GM12878 (cell line): ENCODE measurements at regions not wholly inside any gene's neighbourhood (a gene's known extent, or its start where the extent isn't known, plus 50 kb on each side); places are given as distances from the start of the nearest gene placed in this dataset.

Source experiments
- ATAC-seq: fragments of 200-7000 bp; cut with Tn5 transposase; 3 replicates; pipeline ENCODE4 v1.9.1; 2020; ENCODE audit warnings: mild to moderate bottlenecking, moderate library complexity
- BruUV-seq: library from RNA; stranded (reverse); fragments of 400-500 nt; replicated peaks from 2 replicates; lab custom pipeline; 2021; lab: Mats Ljungman, UMichigan
- CTCF ChIA-PET: fragments of 300-600 bp; sonication (Branson Sonifier 250); formaldehyde crosslinking; extraction: SDS; loops from one replicate; lab custom pipeline; 2021; ENCODE audit warnings: inconsistent platforms; lab: Yijun Ruan, JAX
- POLR2A ChIA-PET: fragments of 350-600 bp; formaldehyde crosslinking; extraction: SDS; loops from one replicate; lab custom pipeline; 2021; ENCODE audit warnings: inconsistent platforms; lab: Charles Lee
- RAD21 ChIA-PET: fragments of 300-600 bp; sonication (Branson Sonifier 250); formaldehyde crosslinking; loops from one replicate; lab custom pipeline; 2023; ENCODE audit warnings: antibody characterized with exemption; ENCODE audit not compliant: unreplicated experiment; lab: Charles Lee
- SMC1A ChIA-PET: fragments of 300-600 bp; sonication (Branson Sonifier 250); formaldehyde crosslinking; loops from one replicate; lab custom pipeline; 2023; ENCODE audit not compliant: unreplicated experiment, uncharacterized antibody; lab: Charles Lee
- DNase-seq: peaks from one replicate; pipeline ENCODE4 v3.0.0-alpha.2; 2011; ENCODE audit warnings: low read depth, low spot score
- FAIRE-seq: peaks from 3 replicates; lab custom pipeline; 2011; peaks lifted over from hg19 to GRCh38; lab: Jason Lieb, UNC
- H2AFZ ChIP-seq: 2 replicates; pipeline ENCODE4 v1.6.0; 2011; ENCODE audit warnings: low read depth, low read length, control low read depth; ENCODE audit not compliant: control insufficient read depth
- H3K27ac ChIP-seq: 2 replicates; pipeline ENCODE4 v1.5.1; 2011; ENCODE audit warnings: control low read depth; ENCODE audit not compliant: control insufficient read depth, insufficient read depth
- H3K27me3 ChIP-seq, 2 experiments: replicated peaks in 1 of 2; 2 replicates each; pipeline versions ENCODE4 v1.6.0 to v1.6.1; 2011; ENCODE audit warnings: low read length in 1 of 2; ENCODE audit not compliant: control insufficient read depth in 2 of 2, insufficient read depth in 2 of 2
- H3K36me3 ChIP-seq, 2 experiments: 2 replicates each; pipeline ENCODE4 v1.5.1; 2011; ENCODE audit warnings: low read length in 1 of 2; ENCODE audit not compliant: control insufficient read depth in 2 of 2, insufficient read depth in 2 of 2
- H3K4me1 ChIP-seq: 2 replicates; pipeline ENCODE4 v1.6.1; 2011; ENCODE audit warnings: mild to moderate bottlenecking, low read length, moderate library complexity, mixed read lengths; ENCODE audit not compliant: control insufficient read depth, insufficient read depth
- H3K4me2 ChIP-seq: 2 replicates; pipeline ENCODE4 v1.6.0; 2011; ENCODE audit warnings: control low read depth; ENCODE audit not compliant: control insufficient read depth, insufficient read depth
- H3K4me3 ChIP-seq: fragments of 200-600 bp; sonication (generic); 2 replicates; pipeline ENCODE4 v1.5.1; 2016
- H3K79me2 ChIP-seq: 2 replicates; pipeline ENCODE4 v1.6.0; 2011; ENCODE audit warnings: low read length; ENCODE audit not compliant: control insufficient read depth, insufficient read depth
- H3K9ac ChIP-seq: 2 replicates; pipeline ENCODE4 v1.8.0; 2011; ENCODE audit warnings: low read length, control low read depth, mixed read lengths; ENCODE audit not compliant: control insufficient read depth, insufficient read depth
- H3K9me3 ChIP-seq: replicated peaks from 3 replicates; pipeline ENCODE4 v1.5.1; 2011; ENCODE audit warnings: mild to moderate bottlenecking, low read length; ENCODE audit not compliant: control insufficient read depth, insufficient read depth
- H4K20me1 ChIP-seq: 2 replicates; pipeline ENCODE4 v1.6.0; 2011; ENCODE audit not compliant: control insufficient read depth, insufficient read depth
- ATF7 ChIP-seq: fragments of 450-650 bp; IDR thresholded peaks from 2 replicates; pipeline ENCODE4 v1.6.1; 2016; ENCODE audit warnings: low read depth, mild to moderate bottlenecking
- CTCF ChIP-seq, 3 experiments: IDR thresholded peaks in 2 of 3; conservative IDR thresholded peaks in 1 of 3; 2 replicates each; pipeline ENCODE4 v1.5.1; 2011; ENCODE audit warnings: low read depth in 3 of 3, low read length in 3 of 3, mild to moderate bottlenecking in 3 of 3, control low read depth in 2 of 3, moderate library complexity in 2 of 3, inconsistent platforms in 1 of 3, mixed read lengths in 1 of 3; ENCODE audit not compliant: control insufficient read depth in 2 of 3, insufficient read depth in 1 of 3; ENCODE audit errors: extremely low read depth in 1 of 3
- EED ChIP-seq: sonication (generic); IDR thresholded peaks from 2 replicates; pipeline ENCODE4 v1.6.1; 2016; ENCODE audit warnings: antibody characterized with exemption, low read depth
- RAD21 ChIP-seq: IDR thresholded peaks from 2 replicates; pipeline ENCODE4 v1.6.1; 2011; ENCODE audit warnings: mild to moderate bottlenecking, low read depth, low read length, moderate library complexity; ENCODE audit not compliant: insufficient read depth
- SMC3 ChIP-seq: IDR thresholded peaks from 2 replicates; pipeline ENCODE4 v1.6.1; 2011; ENCODE audit warnings: low read length, improper control_type of control experiment, borderline replicate concordance
- USF1 ChIP-seq: IDR thresholded peaks from 2 replicates; pipeline ENCODE4 v1.6.1; 2011; ENCODE audit warnings: borderline replicate concordance, low read depth, mild to moderate bottlenecking, moderate library complexity, mixed read lengths, low read length; ENCODE audit not compliant: insufficient read depth; ENCODE audit errors: extremely low read length
- WGBS: methylation state at CpG from one replicate; pipeline ENCODE4 v1.1.6; 2016; ENCODE audit warnings: low lambda C conversion rate; ENCODE audit not compliant: insufficient replicate concordance, insufficient coverage; ENCODE audit errors: missing lambda C conversion rate; 5-methylcytosine and 5-hydroxymethylcytosine counted together
- in situ Hi-C: fragments of 300-500 bp; cut with MboI; formaldehyde crosslinking; loops from 9 replicates; pipeline ENCODE4 v1.14.3; 2018; ENCODE audit warnings: mixed read lengths
- intact Hi-C: fragments of 100-400 bp; cut with micrococcal nuclease; formaldehyde crosslinking; loops from one replicate; pipeline ENCODE4 v1.14.2; 2022; ENCODE audit not compliant: unreplicated experiment

DNA sequence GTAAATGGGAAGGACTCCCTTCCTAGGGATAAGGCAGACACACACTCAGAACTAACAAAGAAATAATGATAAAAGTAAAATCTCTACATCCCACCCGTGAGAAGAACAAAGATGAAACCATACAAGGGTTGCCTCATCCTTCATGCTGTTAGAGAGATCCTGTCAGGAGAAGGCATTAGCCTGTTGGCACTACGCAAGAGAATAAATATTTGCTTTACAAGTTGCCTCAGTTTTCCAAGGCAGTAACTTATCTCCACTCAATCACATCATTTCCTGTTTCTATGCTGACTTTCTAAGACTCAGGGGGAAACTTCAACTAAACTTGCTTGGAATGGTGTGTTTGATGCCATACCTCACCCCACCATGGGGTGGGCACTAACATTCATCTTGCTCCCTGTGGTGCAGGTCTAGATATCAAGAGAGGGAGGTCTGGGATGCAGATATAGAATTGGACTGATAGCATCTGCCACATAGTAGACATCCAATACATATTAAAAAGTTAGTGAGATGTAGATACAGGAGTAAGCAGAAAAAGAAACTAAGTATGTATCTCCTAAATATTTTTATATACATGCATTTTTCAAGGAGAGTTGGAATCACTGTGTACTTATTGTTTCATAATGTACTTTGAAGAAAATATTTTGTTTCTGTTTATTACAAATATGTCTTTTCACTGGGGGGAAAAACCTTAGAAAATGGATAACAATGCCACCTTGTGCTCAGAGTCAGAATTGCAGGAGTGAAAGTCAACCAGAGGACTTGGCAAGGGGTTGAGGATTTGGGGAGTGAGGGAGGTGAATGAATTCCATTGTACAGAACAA is 57.2 kb upstream of the BEX4 start:
- Histone ChIP-seq H4K20me1 (no peaks in the 10 kb centered on the region), H3K9me3 (no peaks in the 10 kb centered on the region), H3K9ac (no peak overlapping the region), H3K36me3 (no peaks in the 10 kb centered on the region), H3K4me3 (no peak overlapping the region), H3K27ac (no peak overlapping the region), H3K4me2 (no peak overlapping the region), H3K27me3 (no peaks in the 10 kb centered on the region), H2AFZ (no peak overlapping the region), H3K79me2 (no peaks in the 10 kb centered on the region)
- ATAC-seq (peak; percentile 69), FAIRE-seq (peak; percentile 41), DNase-seq (no peak)
- BruUV-seq, result no TSS peak
- ChIA-PET SMC1A (interaction anchor here (0.7 kb wide), 1 partner anchor 1152 kb away, joined by 3 read pairs; no protein-coding TSS in a partner anchor), POLR2A (no interaction called here), CTCF (interaction anchor here (0.7 to 1.3 kb wide), 4 partner anchors 83 to 1090 kb away, joined by 3 to 10 read pairs (median 3); no protein-coding TSS in a partner anchor), RAD21 (interaction anchor here (0.9 to 1.0 kb wide), 2 partner anchors 206 to 207 kb away, joined by 4 read pairs; no protein-coding TSS in a partner anchor)
- in situ Hi-C loops, result no loop called here
- intact Hi-C loops, result loop anchor here (1.0 kb wide), 1 partner anchor 206 kb away; no protein-coding TSS in a partner anchor
- 47% methylated on average over 2 of the region's 2 CpGs for WGBS
- TF ChIP-seq ATF7, result no peak
- TF ChIP-seq RAD21, result peak; percentile 56
- TF ChIP-seq EED, result no peak
- peak; percentile 66 to 75 (median 71); a peak in 5 of 6 replicates for TF ChIP-seq CTCF (IDR thresholded peaks at IDR 0.05 in 2 of 3, conservative IDR thresholded peaks at IDR 0.05 in 1 of 3; ENCODE audit: control insufficient read depth in 2 of 3, extremely low read depth in 1 of 3, insufficient read depth in 1 of 3, low read depth in 3 of 3, low read length in 3 of 3)
- peak; percentile 41; the same call in 1 of the 2 replicates for TF ChIP-seq SMC3
- no peak for TF ChIP-seq USF1
- TF ChIP-seq, all 136 proteins: peak for 3
- no peaks in the 10 kb centered on the region for H3K4me1 ChIP-seq
